ENCODE measurements at regions not wholly inside any gene's neighbourhood (a gene's known extent, or its start where the extent isn't known, plus 50 kb on each side); places are given as distances from the start of the nearest gene placed in this dataset.
"Not testable (repeated sequence)": the region's sequence is repeated elsewhere in the genome, so short reads cannot be mapped to it uniquely, and the experiment has no call there.

GRCh38 chr7:52615021-52615695, 420.3 kb upstream of the POM121L12 start:
- DNase-seq (ENCODE audit: insufficient read length, low spot score), result no peak
- FAIRE-seq, result no peak
- no peak for TF ChIP-seq POLR2A (IDR thresholded peaks at IDR 0.05; ENCODE audit: low read depth, low read length)
- no peak for TF ChIP-seq POU2F2 (IDR thresholded peaks at IDR 0.05; ENCODE audit: low read depth, low read length)
- no peak for TF ChIP-seq TAF1 (IDR thresholded peaks at IDR 0.05; ENCODE audit: low read depth, low read length)
- TF ChIP-seq PAX5 (IDR thresholded peaks at IDR 0.05; ENCODE audit: insufficient read depth, low read length, severe bottlenecking), result no peak
- no peak for TF ChIP-seq POLR2AphosphoS5 (IDR thresholded peaks at IDR 0.05; ENCODE audit: low read depth, low read length)
- TF ChIP-seq SPI1 (IDR thresholded peaks at IDR 0.05; ENCODE audit: low read depth, low read length), result no peak

- DNase-seq (ENCODE audit: insufficient read length, low spot score) (no peak), FAIRE-seq (no peak)
- TF ChIP-seq POU2F2 (IDR thresholded peaks at IDR 0.05; ENCODE audit: low read depth, low read length) (no peak), POLR2AphosphoS5 (IDR thresholded peaks at IDR 0.05; ENCODE audit: low read depth, low read length) (no peak), PAX5 (IDR thresholded peaks at IDR 0.05; ENCODE audit: insufficient read depth, low read length, severe bottlenecking) (no peak), TAF1 (IDR thresholded peaks at IDR 0.05; ENCODE audit: low read depth, low read length) (no peak)
Measured at GRCh38 chr7:52609511-52609910, 425.9 kb upstream of the POM121L12 start.

- TF ChIP-seq POU2F2 (IDR thresholded peaks at IDR 0.05; ENCODE audit: low read depth, low read length) (no peak), PAX5 (IDR thresholded peaks at IDR 0.05; ENCODE audit: insufficient read depth, low read length, severe bottlenecking) (no peak)
- no peak for DNase-seq (ENCODE audit: insufficient read length, low spot score)
- FAIRE-seq, result no peak
Measured at GRCh38 chr7:52592698-52593097, 442.7 kb upstream of the POM121L12 start.

GRCh38 chr7:52586704-52587103, 448.7 kb upstream of the POM121L12 start:
- DNase-seq (ENCODE audit: insufficient read length, low spot score), result no peak
- TF ChIP-seq POLR2A (IDR thresholded peaks at IDR 0.05; ENCODE audit: low read depth, low read length) (no peak), SPI1 (IDR thresholded peaks at IDR 0.05; ENCODE audit: low read depth, low read length) (no peak), TAF1 (IDR thresholded peaks at IDR 0.05; ENCODE audit: low read depth, low read length) (no peak), POLR2AphosphoS5 (IDR thresholded peaks at IDR 0.05; ENCODE audit: low read depth, low read length) (no peak), PAX5 (IDR thresholded peaks at IDR 0.05; ENCODE audit: insufficient read depth, low read length, severe bottlenecking) (no peak), POU2F2 (IDR thresholded peaks at IDR 0.05; ENCODE audit: low read depth, low read length) (no peak)
- FAIRE-seq, result no peak

GRCh38 chr7:52584041-52584440, 451.4 kb upstream of the POM121L12 start:
- no peak for FAIRE-seq
- TF ChIP-seq POLR2AphosphoS5 (IDR thresholded peaks at IDR 0.05; ENCODE audit: low read depth, low read length) (no peak), POLR2A (IDR thresholded peaks at IDR 0.05; ENCODE audit: low read depth, low read length) (no peak), SPI1 (IDR thresholded peaks at IDR 0.05; ENCODE audit: low read depth, low read length) (no peak), POU2F2 (IDR thresholded peaks at IDR 0.05; ENCODE audit: low read depth, low read length) (no peak), TAF1 (IDR thresholded peaks at IDR 0.05; ENCODE audit: low read depth, low read length) (no peak)

GRCh38 chr7:52573141-52573540, 462.3 kb upstream of the POM121L12 start:
- not testable (repeated sequence) for FAIRE-seq

More at GRCh38 chr7:52584041-52584440, 451.4 kb upstream of the POM121L12 start:
- DNase-seq (ENCODE audit: insufficient read length, low spot score), result no peak

GRCh38 chr7:52571026-52571425, 464.4 kb upstream of the POM121L12 start:
- TF ChIP-seq SPI1 (IDR thresholded peaks at IDR 0.05; ENCODE audit: low read depth, low read length), result no peak
- no peak for TF ChIP-seq TAF1 (IDR thresholded peaks at IDR 0.05; ENCODE audit: low read depth, low read length)
- TF ChIP-seq POLR2A (IDR thresholded peaks at IDR 0.05; ENCODE audit: low read depth, low read length), result no peak
- no peak for TF ChIP-seq POLR2AphosphoS5 (IDR thresholded peaks at IDR 0.05; ENCODE audit: low read depth, low read length)
- no peak for TF ChIP-seq POU2F2 (IDR thresholded peaks at IDR 0.05; ENCODE audit: low read depth, low read length)
- no peak for TF ChIP-seq PAX5 (IDR thresholded peaks at IDR 0.05; ENCODE audit: insufficient read depth, low read length, severe bottlenecking)
- DNase-seq (ENCODE audit: insufficient read length, low spot score), result no peak
- no peak for FAIRE-seq

More at GRCh38 chr7:52573141-52573540, 462.3 kb upstream of the POM121L12 start:
- not testable (repeated sequence) for DNase-seq (ENCODE audit: insufficient read length, low spot score)

- FAIRE-seq, result no peak
- DNase-seq (ENCODE audit: insufficient read length, low spot score), result no peak
- TF ChIP-seq SPI1 (IDR thresholded peaks at IDR 0.05; ENCODE audit: low read depth, low read length) (no peak), POLR2AphosphoS5 (IDR thresholded peaks at IDR 0.05; ENCODE audit: low read depth, low read length) (no peak), POU2F2 (IDR thresholded peaks at IDR 0.05; ENCODE audit: low read depth, low read length) (no peak), PAX5 (IDR thresholded peaks at IDR 0.05; ENCODE audit: insufficient read depth, low read length, severe bottlenecking) (no peak), TAF1 (IDR thresholded peaks at IDR 0.05; ENCODE audit: low read depth, low read length) (no peak), POLR2A (IDR thresholded peaks at IDR 0.05; ENCODE audit: low read depth, low read length) (no peak)
Measured at GRCh38 chr7:52569151-52569550, 466.3 kb upstream of the POM121L12 start.

- no peak for DNase-seq (ENCODE audit: insufficient read length, low spot score)
- TF ChIP-seq POLR2AphosphoS5 (IDR thresholded peaks at IDR 0.05; ENCODE audit: low read depth, low read length), result no peak
- TF ChIP-seq TAF1 (IDR thresholded peaks at IDR 0.05; ENCODE audit: low read depth, low read length), result no peak
- TF ChIP-seq PAX5 (IDR thresholded peaks at IDR 0.05; ENCODE audit: insufficient read depth, low read length, severe bottlenecking), result no peak
- no peak for TF ChIP-seq POLR2A (IDR thresholded peaks at IDR 0.05; ENCODE audit: low read depth, low read length)
- no peak for TF ChIP-seq SPI1 (IDR thresholded peaks at IDR 0.05; ENCODE audit: low read depth, low read length)
- no peak for TF ChIP-seq POU2F2 (IDR thresholded peaks at IDR 0.05; ENCODE audit: low read depth, low read length)
- no peak for FAIRE-seq
Measured at GRCh38 chr7:52565974-52566373, 469.5 kb upstream of the POM121L12 start.

GRCh38 chr7:52555805-52556204, 479.6 kb upstream of the POM121L12 start:
- FAIRE-seq, result no peak
- TF ChIP-seq POLR2A (IDR thresholded peaks at IDR 0.05; ENCODE audit: low read depth, low read length) (no peak), PAX5 (IDR thresholded peaks at IDR 0.05; ENCODE audit: insufficient read depth, low read length, severe bottlenecking) (no peak), POU2F2 (IDR thresholded peaks at IDR 0.05; ENCODE audit: low read depth, low read length) (no peak), TAF1 (IDR thresholded peaks at IDR 0.05; ENCODE audit: low read depth, low read length) (no peak), SPI1 (IDR thresholded peaks at IDR 0.05; ENCODE audit: low read depth, low read length) (no peak), POLR2AphosphoS5 (IDR thresholded peaks at IDR 0.05; ENCODE audit: low read depth, low read length) (no peak)
- no peak for DNase-seq (ENCODE audit: insufficient read length, low spot score)
